ENCODE measurements at regions not wholly inside any gene's neighbourhood (a gene's known extent, or its start where the extent isn't known, plus 50 kb on each side); places are given as distances from the start of the nearest gene placed in this dataset.

DNA sequence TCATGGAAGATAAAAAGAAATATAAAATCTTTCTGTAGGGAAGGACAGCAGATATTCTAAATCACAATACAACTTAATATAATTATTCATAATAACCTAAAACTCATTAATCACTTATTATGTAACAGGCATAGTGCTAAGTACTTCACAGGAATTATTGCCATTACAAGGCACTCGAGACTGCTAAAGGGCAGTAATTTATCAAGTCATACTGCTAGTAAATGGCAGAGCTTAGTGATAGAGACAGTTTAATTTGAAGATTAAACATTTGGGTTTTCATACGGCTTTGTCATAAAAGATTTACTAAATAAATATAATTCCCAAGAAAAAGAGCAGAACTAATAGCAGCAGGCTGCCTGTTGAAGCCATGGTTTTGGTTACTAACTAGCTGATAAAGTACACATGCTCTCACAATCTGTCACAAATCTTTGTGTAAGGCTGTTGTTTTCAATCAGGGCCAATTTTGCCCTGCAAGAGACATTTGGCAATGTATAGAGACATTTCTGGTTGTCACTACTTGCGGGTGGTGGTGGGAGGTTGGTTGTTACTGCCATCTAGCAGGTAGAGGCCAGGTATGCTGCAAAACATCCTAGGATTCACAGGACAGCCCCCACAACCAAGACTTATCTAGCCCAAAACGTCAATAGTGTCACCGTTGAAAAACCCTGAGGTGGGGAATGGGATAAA is 233.3 kb upstream of the CACNA2D1 start:
- ATAC-seq (no peak), DNase-seq (ENCODE audit: low read depth, low spot score) (no peak)
- no peaks in the 10 kb centered on the region for H4K20me1 ChIP-seq (ENCODE audit: insufficient read depth)
- no peak overlapping the region for H2AFZ ChIP-seq (ENCODE audit: low read depth, low read length, poor library complexity, severe bottlenecking)
- H3K9me2 ChIP-seq (ENCODE audit: insufficient read depth), result no peaks in the 10 kb centered on the region
- ChIA-PET CTCF (no interaction called here), RAD21 (ENCODE audit: low non-redundant PET in 1 of 2, low total read pairs in 2 of 2, uncharacterized antibody in 2 of 2, unreplicated experiment in 2 of 2) (no interaction called here), POLR2A (no interaction called here)
- H3K4me2 ChIP-seq (ENCODE audit: low read length), result no peak overlapping the region
- H3K9ac ChIP-seq (ENCODE audit: low read length), result no peak overlapping the region
- H3K4me1 ChIP-seq (ENCODE audit: control insufficient read depth in 1 of 2, insufficient read depth in 2 of 2, low read length in 2 of 2), result no peaks in the 10 kb centered on the region
- H3K27me3 ChIP-seq (ENCODE audit: insufficient read depth, low read length), result no peaks in the 10 kb centered on the region
- H3K79me2 ChIP-seq (ENCODE audit: insufficient read depth, low read length), result no peaks in the 10 kb centered on the region
- H3K27ac ChIP-seq (ENCODE audit: low read depth, low read length), result no peak overlapping the region
- TF ChIP-seq ZFX (IDR thresholded peaks at IDR 0.05), result no peak
- TF ChIP-seq SIN3A (IDR thresholded peaks at IDR 0.05; ENCODE audit: low read depth), result no peak
- no peak for TF ChIP-seq ZNF274 (IDR thresholded peaks at IDR 0.05; ENCODE audit: low read depth, low read length)
- no peak for TF ChIP-seq SRF (IDR thresholded peaks at IDR 0.05; ENCODE audit: low read depth)
- TF ChIP-seq JUND (IDR thresholded peaks at IDR 0.05), result no peak
- H3K4me3 ChIP-seq (replicated peaks in 1 of 2; ENCODE audit: low read depth in 1 of 2, low read length in 2 of 2), result no peak overlapping the region
- H3K36me3 ChIP-seq (ENCODE audit: control insufficient read depth in 1 of 2, insufficient read depth in 2 of 2, low read length in 2 of 2), result no peaks in the 10 kb centered on the region
- H3K9me3 ChIP-seq (ENCODE audit: control insufficient read depth in 1 of 2, insufficient read depth in 1 of 2, low read depth in 1 of 2, low read length in 2 of 2), result no peaks in the 10 kb centered on the region
- intact Hi-C loops (cut with micrococcal nuclease), result no loop called here
- no TSS peak for BruUV-seq (replicated peaks)

DNA sequence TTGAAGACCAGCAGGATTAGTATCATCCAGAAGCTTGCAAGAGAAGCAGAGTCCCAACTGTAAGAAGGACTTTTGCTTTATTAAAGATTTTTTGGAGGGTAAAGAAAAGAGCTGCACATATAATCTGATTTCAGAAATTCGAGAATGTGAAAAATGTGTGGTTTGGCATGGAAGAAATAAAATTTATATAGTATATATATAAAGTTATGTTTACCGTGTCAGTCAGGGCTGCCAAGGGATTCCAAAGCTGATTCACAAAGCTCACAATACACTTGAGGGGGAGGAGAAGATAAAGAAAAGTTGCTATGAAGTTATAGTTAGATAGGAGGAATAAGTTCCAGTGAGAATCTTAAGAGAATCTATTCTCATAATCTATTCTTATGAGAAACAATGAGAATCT is 231.8 kb upstream of the CACNA2D1 start:
- ChIA-PET CTCF (no interaction called here), POLR2A (no interaction called here)

More for the DNA sequence above, 231.8 kb upstream of the CACNA2D1 start:
- Histone ChIP-seq H3K9me2 (ENCODE audit: insufficient read depth) (no peaks in the 10 kb centered on the region), H3K9ac (ENCODE audit: low read length) (no peak overlapping the region), H3K4me1 (ENCODE audit: control insufficient read depth in 1 of 2, insufficient read depth in 2 of 2, low read length in 2 of 2) (no peaks in the 10 kb centered on the region), H3K4me2 (ENCODE audit: low read length) (no peak overlapping the region), H4K20me1 (ENCODE audit: insufficient read depth) (no peaks in the 10 kb centered on the region), H2AFZ (ENCODE audit: low read depth, low read length, poor library complexity, severe bottlenecking) (no peak overlapping the region), H3K27me3 (ENCODE audit: insufficient read depth, low read length) (no peaks in the 10 kb centered on the region), H3K79me2 (ENCODE audit: insufficient read depth, low read length) (no peaks in the 10 kb centered on the region), H3K36me3 (ENCODE audit: control insufficient read depth in 1 of 2, insufficient read depth in 2 of 2, low read length in 2 of 2) (no peaks in the 10 kb centered on the region), H3K9me3 (ENCODE audit: control insufficient read depth in 1 of 2, insufficient read depth in 1 of 2, low read depth in 1 of 2, low read length in 2 of 2) (no peaks in the 10 kb centered on the region), H3K4me3 (replicated peaks in 1 of 2; ENCODE audit: low read depth in 1 of 2, low read length in 2 of 2) (no peak overlapping the region), H3K27ac (ENCODE audit: low read depth, low read length) (no peak overlapping the region)
- intact Hi-C loops (cut with micrococcal nuclease), result no loop called here
- RAD21 ChIA-PET (ENCODE audit: low non-redundant PET in 1 of 2, low total read pairs in 2 of 2, uncharacterized antibody in 2 of 2, unreplicated experiment in 2 of 2), result no interaction called here
- TF ChIP-seq ELF1 (IDR thresholded peaks at IDR 0.05; ENCODE audit: borderline replicate concordance, low read depth) (no peak), EZH2phosphoT487 (IDR thresholded peaks at IDR 0.05; ENCODE audit: borderline replicate concordance) (no peak), SRF (IDR thresholded peaks at IDR 0.05; ENCODE audit: low read depth) (no peak), CEBPB (IDR thresholded peaks at IDR 0.05; ENCODE audit: low read depth) (no peak), JUND (IDR thresholded peaks at IDR 0.05) (no peak), SIN3A (IDR thresholded peaks at IDR 0.05; ENCODE audit: low read depth) (no peak), EGR1 (IDR thresholded peaks at IDR 0.05; ENCODE audit: low read depth) (no peak), POLR2AphosphoS5 (IDR thresholded peaks at IDR 0.05; ENCODE audit: low read depth, low read length) (no peak), POLR2A (IDR thresholded peaks at IDR 0.05; ENCODE audit: borderline replicate concordance, extremely low read depth, insufficient read depth, insufficient read length) (no peak), TCF7L2 (IDR thresholded peaks at IDR 0.05; ENCODE audit: borderline replicate concordance, extremely low read depth, insufficient read depth, insufficient read length) (no peak), CBX3 (IDR thresholded peaks at IDR 0.05; ENCODE audit: low read depth) (no peak), EZH2 (IDR thresholded peaks at IDR 0.05) (no peak), ZNF274 (IDR thresholded peaks at IDR 0.05; ENCODE audit: low read depth, low read length) (no peak)
- TF ChIP-seq, protein P1, sequence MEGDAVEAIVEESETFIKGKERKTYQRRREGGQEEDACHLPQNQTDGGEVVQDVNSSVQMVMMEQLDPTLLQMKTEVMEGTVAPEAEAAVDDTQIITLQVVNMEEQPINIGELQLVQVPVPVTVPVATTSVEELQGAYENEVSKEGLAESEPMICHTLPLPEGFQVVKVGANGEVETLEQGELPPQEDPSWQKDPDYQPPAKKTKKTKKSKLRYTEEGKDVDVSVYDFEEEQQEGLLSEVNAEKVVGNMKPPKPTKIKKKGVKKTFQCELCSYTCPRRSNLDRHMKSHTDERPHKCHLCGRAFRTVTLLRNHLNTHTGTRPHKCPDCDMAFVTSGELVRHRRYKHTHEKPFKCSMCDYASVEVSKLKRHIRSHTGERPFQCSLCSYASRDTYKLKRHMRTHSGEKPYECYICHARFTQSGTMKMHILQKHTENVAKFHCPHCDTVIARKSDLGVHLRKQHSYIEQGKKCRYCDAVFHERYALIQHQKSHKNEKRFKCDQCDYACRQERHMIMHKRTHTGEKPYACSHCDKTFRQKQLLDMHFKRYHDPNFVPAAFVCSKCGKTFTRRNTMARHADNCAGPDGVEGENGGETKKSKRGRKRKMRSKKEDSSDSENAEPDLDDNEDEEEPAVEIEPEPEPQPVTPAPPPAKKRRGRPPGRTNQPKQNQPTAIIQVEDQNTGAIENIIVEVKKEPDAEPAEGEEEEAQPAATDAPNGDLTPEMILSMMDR (IDR thresholded peaks at IDR 0.05 in 2 of 3, conservative IDR thresholded peaks at IDR 0.05 in 1 of 3; ENCODE audit: borderline replicate concordance in 1 of 3, insufficient read depth in 1 of 3, low read depth in 2 of 3, low read length in 2 of 3), result no peak
- TF ChIP-seq, protein P2, sequence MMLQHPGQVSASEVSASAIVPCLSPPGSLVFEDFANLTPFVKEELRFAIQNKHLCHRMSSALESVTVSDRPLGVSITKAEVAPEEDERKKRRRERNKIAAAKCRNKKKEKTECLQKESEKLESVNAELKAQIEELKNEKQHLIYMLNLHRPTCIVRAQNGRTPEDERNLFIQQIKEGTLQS (IDR thresholded peaks at IDR 0.05), result no peak
- TF ChIP-seq, protein P3, sequence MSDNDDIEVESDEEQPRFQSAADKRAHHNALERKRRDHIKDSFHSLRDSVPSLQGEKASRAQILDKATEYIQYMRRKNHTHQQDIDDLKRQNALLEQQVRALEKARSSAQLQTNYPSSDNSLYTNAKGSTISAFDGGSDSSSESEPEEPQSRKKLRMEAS (IDR thresholded peaks at IDR 0.05), result no peak
- no peak for ATAC-seq
- BruUV-seq (replicated peaks), result no TSS peak
- no peak for DNase-seq (ENCODE audit: low read depth, low spot score)
